ENCODE measurements at regions not wholly inside any gene's neighbourhood (a gene's known extent, or its start where the extent isn't known, plus 50 kb on each side); places are given as distances from the start of the nearest gene placed in this dataset.

DNA sequence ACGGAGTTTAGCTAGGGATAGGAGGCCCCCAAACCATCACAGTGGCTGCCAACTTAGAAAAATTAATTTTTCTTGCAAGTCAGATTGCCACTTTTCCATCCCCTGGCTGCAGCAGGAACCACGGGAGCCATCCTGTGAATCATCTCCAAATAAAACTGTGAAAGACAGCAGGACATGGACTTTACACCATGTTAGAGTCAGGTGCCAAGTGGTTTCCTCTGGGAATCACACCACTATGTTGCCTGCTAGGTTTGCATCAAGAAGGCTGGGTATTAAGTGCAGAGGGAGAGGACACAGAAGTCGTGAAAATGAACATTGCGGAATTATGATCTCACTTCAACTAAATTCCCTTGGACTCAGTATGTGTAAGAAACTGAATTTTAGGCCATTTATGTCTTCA, 471.3 kb upstream of the GOT2 start:
- TF ChIP-seq, protein P1, sequence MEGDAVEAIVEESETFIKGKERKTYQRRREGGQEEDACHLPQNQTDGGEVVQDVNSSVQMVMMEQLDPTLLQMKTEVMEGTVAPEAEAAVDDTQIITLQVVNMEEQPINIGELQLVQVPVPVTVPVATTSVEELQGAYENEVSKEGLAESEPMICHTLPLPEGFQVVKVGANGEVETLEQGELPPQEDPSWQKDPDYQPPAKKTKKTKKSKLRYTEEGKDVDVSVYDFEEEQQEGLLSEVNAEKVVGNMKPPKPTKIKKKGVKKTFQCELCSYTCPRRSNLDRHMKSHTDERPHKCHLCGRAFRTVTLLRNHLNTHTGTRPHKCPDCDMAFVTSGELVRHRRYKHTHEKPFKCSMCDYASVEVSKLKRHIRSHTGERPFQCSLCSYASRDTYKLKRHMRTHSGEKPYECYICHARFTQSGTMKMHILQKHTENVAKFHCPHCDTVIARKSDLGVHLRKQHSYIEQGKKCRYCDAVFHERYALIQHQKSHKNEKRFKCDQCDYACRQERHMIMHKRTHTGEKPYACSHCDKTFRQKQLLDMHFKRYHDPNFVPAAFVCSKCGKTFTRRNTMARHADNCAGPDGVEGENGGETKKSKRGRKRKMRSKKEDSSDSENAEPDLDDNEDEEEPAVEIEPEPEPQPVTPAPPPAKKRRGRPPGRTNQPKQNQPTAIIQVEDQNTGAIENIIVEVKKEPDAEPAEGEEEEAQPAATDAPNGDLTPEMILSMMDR (conservative IDR thresholded peaks at IDR 0.05; ENCODE audit: low read depth, low read length): no peak
- no peak for DNase-seq (ENCODE audit: low read depth)
- H3K4me3 ChIP-seq (ENCODE audit: low read length): no peak overlapping the region

GRCh38 chr16:59204589-59204988, 470.5 kb upstream of the GOT2 start:
- H3K4me3 ChIP-seq (ENCODE audit: low read length): no peak overlapping the region
- TF ChIP-seq, protein P1 (conservative IDR thresholded peaks at IDR 0.05; ENCODE audit: low read depth, low read length): no peak
- DNase-seq (ENCODE audit: low read depth): no peak

GRCh38 chr16:59202233-59202862, 468.2 kb upstream of the GOT2 start:
- TF ChIP-seq, protein P1 (conservative IDR thresholded peaks at IDR 0.05; ENCODE audit: low read depth, low read length): no peak
- DNase-seq (ENCODE audit: low read depth): no peak
- no peak overlapping the region for H3K4me3 ChIP-seq (ENCODE audit: low read length)

DNA sequence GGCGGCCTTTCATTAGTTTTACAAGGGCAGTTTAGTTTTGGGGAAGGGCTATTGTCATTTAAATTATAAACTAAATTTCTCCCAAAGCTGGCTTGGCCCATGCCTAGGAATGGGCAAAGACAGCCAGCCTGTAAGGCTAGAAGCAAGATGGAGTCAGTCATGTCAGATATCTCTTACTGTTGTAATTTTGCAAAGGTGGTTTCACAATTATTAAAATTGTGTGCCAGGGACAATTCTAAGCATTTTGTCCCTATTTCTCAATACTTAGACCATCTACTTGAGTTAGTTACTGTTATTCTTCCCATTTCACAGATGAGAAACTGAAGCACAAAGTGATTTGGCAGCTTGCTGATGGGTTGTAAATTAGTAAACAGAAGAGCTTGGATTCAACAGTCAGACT, 467.7 kb upstream of the GOT2 start:
- no peak for DNase-seq (ENCODE audit: low read depth)
- H3K4me3 ChIP-seq (ENCODE audit: low read length): no peak overlapping the region
- TF ChIP-seq, protein P1 (conservative IDR thresholded peaks at IDR 0.05; ENCODE audit: low read depth, low read length): no peak

- no peak overlapping the region for H3K4me3 ChIP-seq (ENCODE audit: low read length)
- TF ChIP-seq, protein P1 (conservative IDR thresholded peaks at IDR 0.05; ENCODE audit: low read depth, low read length): no peak
- DNase-seq (ENCODE audit: low read depth): no peak
These were observed 467.0 kb upstream of the GOT2 start for GRCh38 chr16:59201160-59201559.

DNA sequence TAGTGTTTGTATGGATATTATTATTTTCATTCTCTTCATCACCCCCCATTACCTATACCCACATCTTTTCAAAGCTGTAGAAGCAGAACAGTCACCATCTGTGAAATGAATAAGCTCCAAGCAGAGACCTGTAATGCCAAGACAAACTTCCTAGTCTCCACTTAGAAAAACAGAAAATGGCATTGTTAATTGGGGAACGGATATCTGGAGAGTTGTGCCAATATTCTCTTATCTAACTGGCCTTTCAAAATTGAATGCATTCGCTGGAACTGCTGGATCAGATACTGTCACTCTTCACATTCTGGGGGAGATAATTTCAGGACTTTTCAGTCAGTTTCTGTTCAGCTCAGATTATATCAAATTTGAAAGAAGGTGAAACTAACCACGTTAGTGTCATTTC, 464.4 kb upstream of the GOT2 start:
- TF ChIP-seq, protein P1 (conservative IDR thresholded peaks at IDR 0.05; ENCODE audit: low read depth, low read length): no peak
- no peak for DNase-seq (ENCODE audit: low read depth)

DNA sequence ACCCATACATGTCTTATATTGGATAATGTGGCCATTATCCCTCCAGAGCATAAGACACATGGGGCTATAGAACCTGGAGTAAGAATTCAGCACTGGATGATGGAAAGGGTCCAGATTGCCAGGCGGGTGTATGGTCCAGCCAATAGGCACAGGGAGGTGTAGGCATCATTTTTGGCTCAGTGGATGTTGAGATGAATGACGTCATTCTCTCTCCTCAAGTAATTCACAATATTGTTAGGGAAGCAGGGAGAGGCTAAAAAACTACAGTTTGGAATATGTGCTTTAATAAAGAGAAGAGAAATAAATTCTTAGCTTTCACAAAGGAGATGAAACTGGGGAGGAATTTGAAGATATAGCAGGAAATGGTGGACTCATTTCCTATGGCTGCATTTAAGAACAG, 461.1 kb upstream of the GOT2 start:
- H3K4me3 ChIP-seq (ENCODE audit: low read length): no peak overlapping the region
- TF ChIP-seq, protein P1 (conservative IDR thresholded peaks at IDR 0.05; ENCODE audit: low read depth, low read length): no peak
- no peak for DNase-seq (ENCODE audit: low read depth)

More for the DNA sequence above, 464.4 kb upstream of the GOT2 start:
- no peak overlapping the region for H3K4me3 ChIP-seq (ENCODE audit: low read length)
